K562 (cell line): ENCODE measurements at regions not wholly inside any gene's neighbourhood (a gene's known extent, or its start where the extent isn't known, plus 50 kb on each side); places are given as distances from the start of the nearest gene placed in this dataset.
A peak's percentile ranks its signal among the peaks of the same experiment; 100 is the strongest.

Experiments
- ATAC-seq: fragments of 200-7000 bp; cut with Tn5 transposase; 3 replicates; pipeline ENCODE4 v1.9.1; 2020; ENCODE audit warnings: moderate library complexity
- BruUV-seq: library from RNA; stranded (reverse); fragments of 400-500 nt; replicated peaks from 2 replicates; lab custom pipeline; 2021; lab: Mats Ljungman, UMichigan
- CTCF ChIA-PET: fragments of 300-600 bp; formaldehyde crosslinking; extraction: SDS; loops from one replicate; lab custom pipeline; 2021; ENCODE audit warnings: low intra/inter-chr PET ratio; lab: Yijun Ruan, JAX
- POLR2A ChIA-PET: fragments of 300-600, 350-650 bp; sonication (Branson Sonifier 250); formaldehyde crosslinking; extraction: SDS; loops from one replicate; lab custom pipeline; 2021; ENCODE audit warnings: antibody characterized with exemption, inconsistent platforms; lab: Yijun Ruan, JAX
- DNase-seq, 4 experiments: peaks; one replicate each; pipeline versions ENCODE4 v3.0.0 to v3.0.0-alpha.2; 2011 to 2018; ENCODE audit warnings: low spot score in 3 of 4, mixed read lengths in 3 of 4; ENCODE audit errors: extremely low read depth in 1 of 4
- FAIRE-seq: peaks from 2 replicates; lab custom pipeline; 2011; peaks lifted over from hg19 to GRCh38; lab: Jason Lieb, UNC
- H2AFZ ChIP-seq: 2 replicates; pipeline ENCODE4 v1.6.0; 2011; ENCODE audit warnings: low read depth, low read length, control low read depth, inconsistent platforms
- H3K27ac ChIP-seq: fragments of 200-600 bp; 3 replicates; pipeline ENCODE4 v1.8.0; 2011; ENCODE audit warnings: low read depth, mild to moderate bottlenecking, control low read depth, inconsistent platforms, low read length, moderate library complexity, mixed read lengths; ENCODE audit errors: extremely low read depth
- H3K27me3 ChIP-seq, 2 experiments: fragments of 300-600 bp in 1 of 2; 2 replicates in 1 of 2; 3 replicates in 1 of 2; pipeline versions ENCODE4 v1.6.0 to v1.8.0; 2011; ENCODE audit warnings: inconsistent platforms in 2 of 2, low read length in 2 of 2, mild to moderate bottlenecking in 1 of 2, mixed read lengths in 1 of 2, moderate library complexity in 1 of 2; ENCODE audit not compliant: control insufficient read depth in 2 of 2, insufficient read depth in 2 of 2
- H3K36me3 ChIP-seq: fragments of 300-600 bp; 3 replicates; pipeline ENCODE4 v1.8.0; 2011; ENCODE audit warnings: mild to moderate bottlenecking, low read length, inconsistent platforms; ENCODE audit not compliant: control insufficient read depth, insufficient read depth
- H3K4me1 ChIP-seq, 2 experiments: fragments of 200-600 bp in 1 of 2; replicated peaks in 1 of 2; 2 replicates in 1 of 2; 3 replicates in 1 of 2; pipeline versions ENCODE4 v1.5.1 to v1.8.0; 2011; ENCODE audit warnings: inconsistent platforms in 2 of 2, low read length in 2 of 2, mild to moderate bottlenecking in 1 of 2, mixed read lengths in 1 of 2, moderate library complexity in 1 of 2; ENCODE audit not compliant: control insufficient read depth in 2 of 2, insufficient read depth in 2 of 2
- H3K4me2 ChIP-seq: 2 replicates; pipeline ENCODE4 v1.6.1; 2011; ENCODE audit warnings: low read length, control low read depth, inconsistent platforms, mixed read lengths; ENCODE audit not compliant: insufficient read depth
- H3K4me3 ChIP-seq: fragments of 200-600 bp; sonication (generic), shearing (Covaris generic); 2 replicates; pipeline ENCODE4 v1.5.1; 2016; ENCODE audit warnings: control low read depth, inconsistent platforms
- H3K79me2 ChIP-seq: fragments of 200-600 bp; 3 replicates; pipeline ENCODE4 v1.8.0; 2011; ENCODE audit warnings: low read length, inconsistent platforms; ENCODE audit not compliant: control insufficient read depth, insufficient read depth
- H3K9ac ChIP-seq, 2 experiments: 2 replicates each; pipeline versions ENCODE4 v1.6.0 to v1.6.1; 2011; ENCODE audit warnings: low read depth in 2 of 2, low read length in 2 of 2, control low read depth in 1 of 2, inconsistent platforms in 1 of 2, mild to moderate bottlenecking in 1 of 2, mixed read lengths in 1 of 2; ENCODE audit not compliant: insufficient read depth in 1 of 2
- H3K9me1 ChIP-seq: one replicate; pipeline ENCODE4 v1.6.0; 2011; ENCODE audit warnings: inconsistent platforms, mild to moderate bottlenecking, low read length, moderate library complexity; ENCODE audit not compliant: control insufficient read depth, insufficient read depth
- H3K9me3 ChIP-seq: replicated peaks from 2 replicates; pipeline ENCODE4 v1.5.1; 2011; ENCODE audit warnings: low read depth, low read length, inconsistent platforms; ENCODE audit not compliant: control insufficient read depth, insufficient read depth
- H4K20me1 ChIP-seq: replicated peaks from 2 replicates; pipeline ENCODE4 v1.6.1; 2011; ENCODE audit warnings: low read length, inconsistent platforms, mixed read lengths; ENCODE audit not compliant: control insufficient read depth, insufficient read depth
- GATAD2A ChIP-seq: fragments of 450-650 bp; IDR thresholded peaks from 2 replicates; pipeline ENCODE4 v1.6.1; 2017
- MAZ ChIP-seq, 2 experiments: fragments of 450-650 bp in 1 of 2; sonication (generic) in 1 of 2; formaldehyde crosslinking; IDR thresholded peaks in 1 of 2; conservative IDR thresholded peaks in 1 of 2; 2 replicates each; pipeline versions ENCODE4 v1.4.0 to v1.5.0; 2020; ENCODE audit warnings: mild to moderate bottlenecking in 1 of 2, missing genetic modification reagents in 1 of 2
- RAD21 ChIP-seq, 2 experiments: fragments of 250-450 bp in 1 of 2; fragments of 450-650 bp in 1 of 2; sonication (Bioruptor Pico) in 1 of 2; formaldehyde crosslinking in 1 of 2; IDR thresholded peaks in 1 of 2; conservative IDR thresholded peaks in 1 of 2; 2 replicates each; pipeline versions ENCODE4 v1.4.0 to v1.8.0; 2020 to 2022; ENCODE audit warnings: mild to moderate bottlenecking in 2 of 2, moderate library complexity in 1 of 2
- WGBS: fragments of 100-300 bp; shearing (Covaris generic); methylation state at CpG from one replicate; pipeline ENCODE4 v1.1.6; 2016; ENCODE audit warnings: low coverage, mixed read lengths; ENCODE audit not compliant: insufficient coverage; ENCODE audit errors: missing lambda C conversion rate; 5-methylcytosine and 5-hydroxymethylcytosine counted together
- in situ Hi-C: fragments of 300-500 bp; cut with MboI; formaldehyde crosslinking; loops from 4 replicates; pipeline ENCODE4 v1.15.0; 2018; ENCODE audit warnings: inconsistent platforms, mixed read lengths
- intact Hi-C: fragments of 100-400 bp; cut with micrococcal nuclease; formaldehyde crosslinking; loops from 2 replicates; pipeline ENCODE4 v1.14.2; 2022
- TF ChIP-seq, protein P1 (sequence below), 3 experiments: IDR thresholded peaks in 2 of 3; conservative IDR thresholded peaks in 1 of 3; 2 replicates each; pipeline ENCODE4 v1.5.1; 2011 to 2012; ENCODE audit warnings: low read length in 3 of 3, mild to moderate bottlenecking in 3 of 3, control low read depth in 2 of 3, improper control_type of control experiment in 1 of 3, inconsistent platforms in 1 of 3, low read depth in 1 of 3, mixed read lengths in 1 of 3, moderate library complexity in 1 of 3; ENCODE audit not compliant: insufficient read depth in 2 of 3

- TF ChIP-seq GATAD2A = no peak
These were observed 111.2 kb downstream of the ATPSCKMT start (continued) for GRCh38 chr5:10138395-10139057.

- no peaks in the 10 kb centered on the region for H4K20me1 ChIP-seq
- in situ Hi-C loops (no loop called here), intact Hi-C loops (no loop called here)
- TF ChIP-seq, protein P1, sequence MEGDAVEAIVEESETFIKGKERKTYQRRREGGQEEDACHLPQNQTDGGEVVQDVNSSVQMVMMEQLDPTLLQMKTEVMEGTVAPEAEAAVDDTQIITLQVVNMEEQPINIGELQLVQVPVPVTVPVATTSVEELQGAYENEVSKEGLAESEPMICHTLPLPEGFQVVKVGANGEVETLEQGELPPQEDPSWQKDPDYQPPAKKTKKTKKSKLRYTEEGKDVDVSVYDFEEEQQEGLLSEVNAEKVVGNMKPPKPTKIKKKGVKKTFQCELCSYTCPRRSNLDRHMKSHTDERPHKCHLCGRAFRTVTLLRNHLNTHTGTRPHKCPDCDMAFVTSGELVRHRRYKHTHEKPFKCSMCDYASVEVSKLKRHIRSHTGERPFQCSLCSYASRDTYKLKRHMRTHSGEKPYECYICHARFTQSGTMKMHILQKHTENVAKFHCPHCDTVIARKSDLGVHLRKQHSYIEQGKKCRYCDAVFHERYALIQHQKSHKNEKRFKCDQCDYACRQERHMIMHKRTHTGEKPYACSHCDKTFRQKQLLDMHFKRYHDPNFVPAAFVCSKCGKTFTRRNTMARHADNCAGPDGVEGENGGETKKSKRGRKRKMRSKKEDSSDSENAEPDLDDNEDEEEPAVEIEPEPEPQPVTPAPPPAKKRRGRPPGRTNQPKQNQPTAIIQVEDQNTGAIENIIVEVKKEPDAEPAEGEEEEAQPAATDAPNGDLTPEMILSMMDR (IDR thresholded peaks at IDR 0.05 in 2 of 3, conservative IDR thresholded peaks at IDR 0.05 in 1 of 3; ENCODE audit: insufficient read depth in 2 of 3, low read depth in 1 of 3, low read length in 3 of 3) = peak in 1 of 3 experiments; percentile 19; a peak in 2 of 6 replicates
- TF ChIP-seq RAD21 (CRISPR knock-in tag; conservative IDR thresholded peaks at IDR 0.05 in 1 of 2, IDR thresholded peaks at IDR 0.05 in 1 of 2) (peak in 1 of 2 experiments; percentile 37; a peak in 1 of 4 replicates), MAZ (CRISPR knock-in tag; conservative IDR thresholded peaks at IDR 0.05 in 1 of 2, IDR thresholded peaks at IDR 0.05 in 1 of 2) (no peak)
- H3K36me3 ChIP-seq = no peaks in the 10 kb centered on the region
- no peaks in the 10 kb centered on the region for H3K79me2 ChIP-seq
- ChIA-PET POLR2A (interaction anchor here (0.6 to 0.7 kb wide), 3 partner anchors 16 to 842 kb away, joined by 3 read pairs; no protein-coding TSS in a partner anchor), CTCF (no interaction called here)
- no peak overlapping the region for H3K4me2 ChIP-seq
- no peak overlapping the region for H3K27ac ChIP-seq
- H2AFZ ChIP-seq = no peak overlapping the region
- no peaks in the 10 kb centered on the region for H3K9me1 ChIP-seq
- DNase-seq = no peak
- peaks cover 15 to 16% of the 10 kb centered on the region in 2 experiments; a peak in 3 of 5 replicates for H3K27me3 ChIP-seq
- FAIRE-seq = peak; percentile 11
- no peak overlapping the region for H3K9ac ChIP-seq
- no TSS peak for BruUV-seq
- H3K9me3 ChIP-seq = no peaks in the 10 kb centered on the region
- peak; percentile 65 for ATAC-seq
- H3K4me3 ChIP-seq = no peak overlapping the region
- H3K4me1 ChIP-seq = no peaks in the 10 kb centered on the region
- 0% methylated on average over 2 of the region's 2 CpGs for WGBS
These were observed 115.9 kb downstream of the ATPSCKMT start for GRCh38 chr5:10133830-10134229.
